Myocyte (in vitro differentiated cells): ENCODE measurements at regions not wholly inside any gene's neighbourhood (a gene's known extent, or its start where the extent isn't known, plus 50 kb on each side); places are given as distances from the start of the nearest gene placed in this dataset.
"Not testable (repeated sequence)": the region's sequence is repeated elsewhere in the genome, so short reads cannot be mapped to it uniquely, and the experiment has no call there.

Experiments used
- DNase-seq: peaks from one replicate; pipeline ENCODE4 v3.0.0-alpha.2; 2012; ENCODE audit warnings: low read depth

DNA sequence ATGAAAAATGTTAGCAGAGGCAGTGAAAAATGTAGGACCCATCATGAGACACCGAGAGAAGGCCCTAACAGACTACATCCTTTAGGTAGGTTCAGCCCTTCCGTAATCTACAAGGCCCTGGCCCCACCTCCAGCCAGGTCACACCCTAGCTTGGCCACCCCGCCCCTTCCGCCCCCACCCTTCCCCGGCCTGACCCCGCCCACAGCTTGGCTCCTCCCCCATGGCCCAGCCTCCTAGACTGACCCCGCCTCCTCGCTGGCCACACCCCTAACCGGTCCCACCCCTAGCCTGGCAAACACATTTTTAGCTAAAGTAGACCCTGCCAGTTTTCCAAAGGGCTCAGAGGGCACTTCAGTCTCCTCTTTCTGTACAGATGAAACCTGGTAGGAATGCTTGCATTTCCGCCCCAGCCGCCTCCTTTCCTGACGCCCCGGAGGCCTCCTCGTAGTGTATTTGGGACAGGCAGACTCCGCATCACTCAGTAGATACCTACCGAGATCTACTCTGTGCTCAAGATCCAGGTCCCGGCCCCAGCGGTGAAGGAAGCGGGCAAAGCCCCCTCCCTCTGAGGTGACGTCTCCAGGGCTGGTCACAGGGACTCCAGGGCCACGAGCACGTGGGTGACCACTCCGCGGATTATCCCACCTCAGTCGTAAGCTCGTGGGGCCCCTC, 443.5 kb downstream of the PREX1 start:
- no peak for DNase-seq

GRCh38 chr20:48383252-48383651, 444.5 kb downstream of the PREX1 start:
- no peak for DNase-seq

DNA sequence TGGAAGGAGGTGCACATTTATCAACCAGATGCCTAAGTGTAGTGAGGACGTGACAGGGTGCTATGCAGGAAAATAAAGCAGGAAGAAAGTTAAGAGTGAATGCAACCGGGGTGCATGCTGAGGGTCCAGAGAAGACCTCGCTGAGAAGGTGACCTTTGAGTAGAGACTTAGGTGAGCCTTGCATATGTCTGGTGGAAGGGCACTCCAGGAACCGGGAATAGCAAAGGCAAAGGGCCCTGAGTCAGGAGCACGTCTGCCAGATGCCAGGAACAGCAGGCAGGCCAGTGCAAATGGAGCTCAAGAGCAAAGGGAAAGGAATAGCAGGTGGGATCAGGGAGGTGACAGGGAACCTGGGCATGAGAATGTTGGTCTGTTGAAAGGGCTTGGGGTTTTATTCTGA, 445.5 kb downstream of the PREX1 start:
- DNase-seq, result no peak

GRCh38 chr20:48381353-48382120, 446.3 kb downstream of the PREX1 start:
- no peak for DNase-seq

GRCh38 chr20:48380661-48381060, 447.1 kb downstream of the PREX1 start:
- no peak for DNase-seq

DNA sequence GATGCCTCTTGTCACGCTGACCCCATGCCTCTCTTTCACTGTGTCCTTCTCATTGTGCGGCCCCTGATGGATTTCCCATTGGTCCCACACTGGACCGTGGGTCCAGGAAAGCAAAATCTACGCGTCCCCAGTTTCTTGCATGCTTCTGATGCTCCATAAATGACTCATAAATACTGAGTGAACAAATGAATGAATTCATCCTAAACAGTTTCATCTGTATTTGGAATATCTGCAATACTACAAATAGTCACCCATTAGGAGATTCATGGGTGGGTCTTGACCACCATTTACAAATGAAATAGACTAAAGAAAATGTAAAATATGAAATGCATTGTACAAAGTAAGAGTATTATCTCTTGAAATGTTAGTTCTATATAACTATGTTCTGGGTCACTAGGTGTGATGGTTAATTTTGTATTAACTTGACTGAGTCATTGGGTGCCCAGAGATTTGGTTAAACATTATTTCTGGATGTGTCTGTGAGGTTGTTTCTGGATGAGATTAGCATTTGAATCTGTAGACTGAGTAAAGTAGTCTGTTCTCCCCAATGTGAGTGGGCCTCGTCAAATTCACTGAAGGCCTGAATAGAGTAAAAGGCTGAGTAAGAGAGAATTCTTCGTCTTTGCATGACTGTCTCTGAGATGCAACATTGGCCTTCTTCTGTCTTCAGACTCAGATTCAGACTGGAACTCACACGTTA, 448.7 kb downstream of the PREX1 start:
- no peak for DNase-seq

- no peak for DNase-seq
These were observed 449.9 kb downstream of the PREX1 start for GRCh38 chr20:48377940-48378339.

GRCh38 chr20:48375804-48376203, 452.0 kb downstream of the PREX1 start:
- no peak for DNase-seq

GRCh38 chr20:48374991-48375595, 452.7 kb downstream of the PREX1 start:
- DNase-seq, result no peak

DNA sequence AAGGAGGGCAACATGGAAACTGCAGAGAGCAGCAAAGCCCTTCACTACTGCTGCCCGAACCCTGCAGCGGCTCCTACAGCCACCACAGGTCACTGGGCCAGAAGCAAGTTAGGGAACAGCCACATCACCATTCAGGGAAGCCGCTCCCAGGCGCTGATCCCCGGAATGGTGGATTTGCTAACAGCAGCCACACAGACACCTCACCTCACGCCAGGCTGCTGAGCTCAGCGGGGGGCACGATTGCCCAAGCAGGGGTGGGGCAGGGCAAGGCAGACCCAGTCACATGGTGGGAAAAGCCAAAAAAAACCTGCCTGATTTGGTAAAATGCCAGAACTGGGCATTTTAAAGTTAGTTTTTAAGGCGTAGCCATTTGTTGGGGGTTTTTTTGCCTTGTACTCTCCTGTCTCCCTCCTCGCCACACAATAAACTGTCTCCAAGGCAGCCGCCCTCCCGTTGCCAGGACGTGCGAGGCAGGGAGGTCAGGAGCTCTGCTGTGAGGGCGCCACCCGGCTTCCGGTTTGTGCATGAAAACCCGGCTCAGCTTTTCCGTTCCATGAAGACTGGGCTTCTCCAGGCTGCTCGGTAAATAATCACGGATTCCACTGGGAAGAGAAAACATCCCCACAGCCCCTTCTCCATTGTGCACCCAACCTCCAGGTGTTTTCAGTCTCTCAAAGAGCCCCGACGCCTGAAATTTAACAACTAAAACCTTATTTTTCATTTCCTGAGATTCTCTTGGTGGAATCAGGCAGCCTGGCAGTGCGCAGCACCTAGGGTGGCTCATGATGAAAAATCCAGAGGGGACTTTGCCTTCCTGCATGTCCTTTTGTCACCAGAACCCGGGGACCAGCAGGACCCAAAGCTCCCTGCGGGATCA, 453.5 kb downstream of the PREX1 start:
- not testable (repeated sequence) for DNase-seq

DNA sequence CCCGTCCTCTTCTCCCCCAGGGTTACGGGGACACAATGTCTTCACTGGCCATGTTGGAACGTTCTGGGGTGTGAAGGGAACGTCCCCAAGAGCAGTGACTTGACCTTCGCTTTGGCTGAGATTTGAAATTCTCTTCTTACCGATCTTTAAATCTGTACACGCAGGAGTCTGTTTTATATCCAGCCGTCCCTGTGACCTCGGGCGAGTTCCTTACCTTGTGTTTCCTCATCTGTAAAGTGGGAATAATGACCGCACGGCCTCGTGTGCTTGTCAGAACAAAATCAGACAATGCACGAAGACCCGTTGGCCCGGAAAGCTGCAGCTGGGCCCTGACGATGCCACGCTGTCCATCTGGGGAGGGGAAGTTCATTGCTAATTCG, 454.3 kb downstream of the PREX1 start:
- DNase-seq, result no peak

DNA sequence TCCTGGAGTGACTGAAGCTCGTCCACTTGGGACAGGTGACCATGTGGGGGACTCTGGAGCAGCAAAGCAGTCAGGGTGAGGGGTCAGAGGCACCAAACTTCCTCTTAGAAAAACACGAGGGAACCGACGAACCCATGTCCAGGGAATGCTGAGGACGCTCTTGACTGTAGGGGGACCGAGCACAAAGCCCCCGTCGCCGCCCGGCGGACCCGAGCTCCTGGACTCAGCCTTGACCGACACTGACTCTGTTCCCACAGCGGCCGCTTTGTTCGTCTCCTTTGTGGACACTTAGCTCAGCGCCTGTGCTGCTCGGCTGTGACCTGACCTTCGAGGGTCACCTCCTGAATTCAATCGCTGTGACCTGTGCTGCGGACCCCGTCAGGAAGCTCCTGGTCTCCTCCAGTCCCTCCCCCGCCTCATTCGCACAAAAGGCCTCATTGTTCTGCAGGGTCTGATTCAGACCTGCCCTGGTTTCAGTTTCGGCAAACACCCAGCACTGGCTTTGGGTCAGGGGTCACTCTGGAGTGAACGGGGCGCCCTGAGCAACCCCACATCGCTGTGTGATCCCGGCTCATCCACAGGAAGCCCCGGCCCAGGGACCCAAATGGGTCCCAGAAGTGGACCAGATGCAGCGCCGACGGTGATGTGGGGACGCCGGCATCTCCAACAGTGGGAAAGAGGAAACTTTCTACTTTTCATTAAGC, 454.8 kb downstream of the PREX1 start:
- not testable (repeated sequence) for DNase-seq

DNA sequence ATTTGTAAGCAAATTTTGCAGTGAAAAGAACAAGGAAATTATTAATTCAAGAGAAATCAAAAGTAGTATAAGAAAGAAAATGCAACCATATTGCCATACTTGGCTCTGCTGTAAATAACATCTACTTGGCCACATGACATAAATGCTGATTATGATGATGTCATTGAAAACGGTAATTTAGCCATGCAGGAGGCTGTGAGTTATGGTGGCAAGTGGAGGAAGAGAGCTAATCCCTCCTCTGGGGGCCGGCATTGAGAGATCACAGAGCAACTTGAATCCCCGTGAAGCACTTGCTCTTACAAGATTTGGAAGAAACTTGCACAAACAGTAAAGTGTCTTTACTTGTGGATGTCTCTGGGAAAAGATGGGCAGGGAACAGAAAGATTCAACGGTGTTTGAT, 456.6 kb downstream of the PREX1 start:
- DNase-seq, result no peak

- DNase-seq, result peak; percentile 14
These were observed 459.2 kb downstream of the PREX1 start for GRCh38 chr20:48368580-48369021.

DNA sequence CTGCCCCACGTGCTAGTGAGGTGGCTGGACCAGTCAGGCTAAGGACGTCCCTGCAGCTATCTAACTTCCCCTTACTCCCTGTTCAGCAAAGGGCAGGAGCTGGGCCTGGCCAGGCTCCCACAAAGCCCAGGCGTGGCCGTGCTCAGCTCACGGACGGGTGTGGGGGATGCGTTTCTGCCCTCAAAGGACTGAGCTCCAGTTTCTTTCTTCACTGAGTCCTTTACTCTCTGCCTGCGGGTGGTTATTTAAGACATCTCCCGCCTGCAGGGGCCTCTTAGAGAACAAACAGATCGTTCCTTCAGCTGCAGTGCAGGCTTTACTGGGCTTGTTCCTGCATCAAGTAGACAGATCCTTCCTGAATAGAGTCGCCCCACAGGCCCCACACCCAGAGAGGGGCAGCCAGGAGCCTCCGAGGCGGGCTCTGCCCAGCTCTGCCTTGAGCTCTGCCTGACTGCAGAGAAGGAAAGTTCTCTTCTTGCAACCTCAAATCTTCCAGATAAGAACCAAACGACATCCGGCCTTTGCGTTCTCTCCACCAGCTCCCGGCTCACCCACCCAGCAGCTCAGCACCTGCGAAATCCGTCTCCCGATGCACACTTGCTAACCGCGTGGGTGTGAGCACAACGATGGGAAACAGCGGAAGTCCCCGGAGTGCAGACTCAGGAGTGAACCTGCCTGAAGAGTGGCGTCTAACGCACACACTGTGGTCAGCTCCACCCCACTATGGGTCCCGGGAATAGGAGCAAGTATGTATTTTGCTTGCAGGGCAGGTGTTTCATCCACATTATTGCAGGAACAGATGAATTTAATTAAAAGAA, 460.0 kb downstream of the PREX1 start:
- not testable (repeated sequence) for DNase-seq

DNA sequence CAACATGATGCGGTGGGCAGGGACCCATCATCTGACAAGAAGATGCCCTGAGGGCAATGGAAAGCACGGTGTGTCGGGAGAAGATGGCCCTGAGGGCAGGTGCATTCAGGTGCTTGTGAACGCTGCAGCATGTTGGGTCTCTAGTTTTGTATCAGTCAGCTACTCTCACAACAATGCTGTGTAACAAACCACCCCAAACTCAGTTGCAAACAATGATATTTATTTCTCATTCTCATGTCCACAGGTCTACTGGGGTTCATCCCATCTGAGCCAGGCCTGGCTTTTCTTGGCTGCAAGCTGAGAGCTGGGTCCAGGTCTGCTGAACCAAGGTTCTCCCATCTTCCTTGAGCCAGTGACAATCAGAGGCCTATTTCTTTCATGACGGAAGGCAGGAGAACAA, 461.6 kb downstream of the PREX1 start:
- no peak for DNase-seq

DNA sequence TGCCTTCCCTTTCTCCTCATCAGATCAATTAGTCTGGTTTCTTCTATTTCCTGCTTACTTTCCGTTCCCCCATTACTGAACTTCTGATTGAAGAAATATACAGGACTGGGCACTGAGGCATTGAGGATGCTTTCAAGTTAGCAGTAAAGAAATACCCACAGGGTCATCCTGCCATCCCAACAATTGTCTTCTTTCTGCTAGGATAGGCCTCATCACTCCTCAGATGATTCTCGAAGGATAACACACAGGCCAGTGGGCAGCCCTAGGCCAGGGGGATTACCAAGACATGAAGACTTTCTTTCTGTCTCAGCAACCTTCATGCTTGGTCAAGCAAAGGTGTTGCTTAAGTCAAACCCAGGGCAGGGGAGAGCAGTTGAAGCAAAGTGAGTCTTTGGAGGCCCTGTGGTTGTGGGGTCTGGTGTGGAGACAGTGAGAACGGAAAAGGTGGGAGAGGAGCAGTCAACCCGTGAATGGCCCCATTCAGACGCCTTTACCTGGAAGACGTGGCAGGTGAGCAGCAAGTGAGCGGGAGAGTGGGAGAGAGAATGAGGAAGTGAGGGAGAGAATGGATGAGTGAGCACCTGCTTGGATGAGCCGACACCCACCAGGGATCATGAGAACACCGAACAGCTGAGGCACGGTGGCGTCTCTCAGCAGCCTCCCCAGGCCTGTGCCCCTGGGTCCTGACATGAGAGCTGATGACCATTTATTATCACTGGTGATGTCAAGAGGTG, 462.9 kb downstream of the PREX1 start:
- DNase-seq, result no peak

DNA sequence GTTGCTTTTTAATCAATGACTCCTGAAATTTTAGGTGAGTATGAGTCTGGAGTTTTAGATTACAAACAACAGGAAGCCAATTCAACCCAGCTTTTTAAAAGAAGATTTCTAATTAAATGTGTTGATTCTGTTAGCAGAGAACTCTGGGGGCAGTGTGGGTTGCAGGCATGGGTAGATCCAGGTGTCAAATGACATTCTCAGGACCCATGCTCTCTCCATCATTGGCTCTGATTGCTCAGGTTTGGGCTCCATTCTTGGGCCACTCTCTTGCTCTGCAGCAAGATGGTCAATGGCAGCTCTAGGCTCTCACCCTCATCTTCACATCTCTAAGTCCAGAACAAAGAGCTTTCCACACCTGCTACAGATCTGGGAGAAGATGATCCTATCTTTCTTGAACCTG, 463.7 kb downstream of the PREX1 start:
- DNase-seq, result no peak
